Upper lobe of right lung (tissue), 1 donor: ENCODE measurements at regions not wholly inside any gene's neighbourhood (a gene's known extent, or its start where the extent isn't known, plus 50 kb on each side); places are given as distances from the start of the nearest gene placed in this dataset.
"Not testable (repeated sequence)": the region's sequence is repeated elsewhere in the genome, so short reads cannot be mapped to it uniquely, and the experiment has no call there.

Source experiments
- ATAC-seq: fragments of 200-7000 bp; cut with Tn5 transposase; one replicate; pipeline ENCODE4 v1.9.1; 2020; ENCODE audit warnings: mild to moderate bottlenecking, moderate library complexity
- DNase-seq: peaks from one replicate; pipeline ENCODE4 v3.0.0-alpha.2; 2020
- H3K27ac ChIP-seq: fragments of 200-600 bp; one replicate; pipeline ENCODE4 v1.8.0; 2022
- H3K27me3 ChIP-seq: fragments of 200-600 bp; one replicate; pipeline ENCODE4 v1.8.0; 2022; ENCODE audit warnings: mild to moderate bottlenecking
- H3K36me3 ChIP-seq: fragments of 200-600 bp; one replicate; pipeline ENCODE4 v1.8.0; 2022
- H3K4me1 ChIP-seq: fragments of 200-600 bp; one replicate; pipeline ENCODE4 v1.8.0; 2022
- H3K4me3 ChIP-seq: fragments of 200-600 bp; one replicate; pipeline ENCODE4 v1.8.0; 2022; ENCODE audit warnings: mild to moderate bottlenecking
- H3K9me3 ChIP-seq: fragments of 200-600 bp; one replicate; pipeline ENCODE4 v1.8.0; 2022
- intact Hi-C: fragments of 100-400 bp; cut with DNase I; formaldehyde crosslinking; loops from one replicate; pipeline ENCODE4 v1.11.0; 2022
- TF ChIP-seq, protein P1 (sequence below): fragments of 200-600 bp; IDR thresholded peaks from one replicate; pipeline ENCODE4 v1.8.0; 2022; ENCODE audit warnings: antibody characterized with exemption
- donor health status: DM: no; HTN: yes; CAD: no; lungs with severe emphysema.

DNA sequence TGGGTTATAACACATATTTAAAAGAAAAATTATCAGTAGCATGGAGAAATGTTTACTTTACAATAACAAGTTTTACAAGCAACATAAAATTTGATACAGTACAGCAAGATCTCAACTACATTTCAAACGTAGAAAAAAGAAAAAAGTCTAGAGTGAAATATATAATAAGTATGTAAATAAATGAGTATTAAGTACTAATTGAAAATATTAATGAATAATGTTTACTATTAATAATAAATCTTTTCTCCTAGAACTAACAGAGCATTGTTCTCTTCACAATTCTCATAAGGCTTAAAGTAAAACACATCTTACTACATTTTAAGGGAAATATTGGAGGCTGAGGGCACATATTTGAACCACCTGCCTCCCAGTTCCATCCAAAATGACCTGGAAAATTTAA, 72.1 kb downstream of the TMEM212 start:
- H3K4me3 ChIP-seq = no peak overlapping the region
- intact Hi-C loops = no loop called here

DNA sequence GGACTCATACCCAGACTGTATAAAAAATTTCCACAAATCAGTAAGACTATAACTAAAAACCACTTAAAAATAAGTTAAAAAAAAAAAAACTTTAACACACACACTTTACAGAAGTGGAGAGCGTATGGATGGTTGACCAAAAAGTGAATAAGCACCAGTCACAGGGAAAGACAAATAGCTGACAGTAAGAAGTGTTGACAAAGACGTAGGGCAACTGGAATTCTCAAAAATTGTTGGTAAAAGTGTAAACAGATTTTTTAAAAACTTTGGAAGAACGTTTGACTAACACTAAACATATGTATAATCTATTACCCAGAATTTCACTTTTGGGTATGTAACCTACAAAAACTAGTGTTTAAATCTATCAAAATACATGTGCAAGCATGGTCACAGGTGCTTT, 73.7 kb downstream of the TMEM212 start:
- no peak for ATAC-seq
- no peaks in the 10 kb centered on the region for H3K27me3 ChIP-seq
- no peaks in the 10 kb centered on the region for H3K9me3 ChIP-seq
- no peak overlapping the region for H3K4me3 ChIP-seq
- TF ChIP-seq, protein P1, sequence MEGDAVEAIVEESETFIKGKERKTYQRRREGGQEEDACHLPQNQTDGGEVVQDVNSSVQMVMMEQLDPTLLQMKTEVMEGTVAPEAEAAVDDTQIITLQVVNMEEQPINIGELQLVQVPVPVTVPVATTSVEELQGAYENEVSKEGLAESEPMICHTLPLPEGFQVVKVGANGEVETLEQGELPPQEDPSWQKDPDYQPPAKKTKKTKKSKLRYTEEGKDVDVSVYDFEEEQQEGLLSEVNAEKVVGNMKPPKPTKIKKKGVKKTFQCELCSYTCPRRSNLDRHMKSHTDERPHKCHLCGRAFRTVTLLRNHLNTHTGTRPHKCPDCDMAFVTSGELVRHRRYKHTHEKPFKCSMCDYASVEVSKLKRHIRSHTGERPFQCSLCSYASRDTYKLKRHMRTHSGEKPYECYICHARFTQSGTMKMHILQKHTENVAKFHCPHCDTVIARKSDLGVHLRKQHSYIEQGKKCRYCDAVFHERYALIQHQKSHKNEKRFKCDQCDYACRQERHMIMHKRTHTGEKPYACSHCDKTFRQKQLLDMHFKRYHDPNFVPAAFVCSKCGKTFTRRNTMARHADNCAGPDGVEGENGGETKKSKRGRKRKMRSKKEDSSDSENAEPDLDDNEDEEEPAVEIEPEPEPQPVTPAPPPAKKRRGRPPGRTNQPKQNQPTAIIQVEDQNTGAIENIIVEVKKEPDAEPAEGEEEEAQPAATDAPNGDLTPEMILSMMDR = no peak
- DNase-seq = no peak
- no peaks in the 10 kb centered on the region for H3K36me3 ChIP-seq
- intact Hi-C loops = no loop called here
- H3K27ac ChIP-seq = no peak overlapping the region
- H3K4me1 ChIP-seq = no peaks in the 10 kb centered on the region

More for the DNA sequence above, 72.1 kb downstream of the TMEM212 start:
- no peaks in the 10 kb centered on the region for H3K9me3 ChIP-seq
- ATAC-seq (no peak), DNase-seq (no peak)
- TF ChIP-seq, protein P1 = no peak
- H3K27ac ChIP-seq = no peak overlapping the region
- no peaks in the 10 kb centered on the region for H3K36me3 ChIP-seq
- H3K27me3 ChIP-seq = no peaks in the 10 kb centered on the region
- no peaks in the 10 kb centered on the region for H3K4me1 ChIP-seq

DNA sequence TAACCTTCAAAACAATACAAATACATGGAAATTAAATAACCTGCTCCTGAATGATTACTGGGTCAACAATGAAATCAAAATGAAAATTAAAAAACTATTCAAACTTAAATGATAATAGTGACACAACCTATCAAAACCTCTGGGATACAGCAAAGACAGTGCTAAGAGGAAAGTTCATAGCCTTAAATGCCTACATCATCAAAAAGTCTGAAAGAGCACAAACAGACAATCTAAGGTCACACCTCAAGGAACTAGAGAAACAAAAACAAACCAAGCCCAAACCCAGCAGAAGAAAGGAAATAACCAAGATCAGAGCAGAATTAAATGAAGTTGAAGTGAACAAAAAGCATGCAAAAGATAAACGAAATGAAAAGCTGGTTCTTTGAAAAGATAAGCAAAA, 79.5 kb downstream of the TMEM212 start:
- DNase-seq, H3K36me3 ChIP-seq, intact Hi-C loops, ATAC-seq, H3K4me1 ChIP-seq, H3K27ac ChIP-seq, H3K4me3 ChIP-seq, H3K27me3 ChIP-seq: not testable (repeated sequence)
- H3K9me3 ChIP-seq = peaks cover 11% of the 10 kb centered on the region

DNA sequence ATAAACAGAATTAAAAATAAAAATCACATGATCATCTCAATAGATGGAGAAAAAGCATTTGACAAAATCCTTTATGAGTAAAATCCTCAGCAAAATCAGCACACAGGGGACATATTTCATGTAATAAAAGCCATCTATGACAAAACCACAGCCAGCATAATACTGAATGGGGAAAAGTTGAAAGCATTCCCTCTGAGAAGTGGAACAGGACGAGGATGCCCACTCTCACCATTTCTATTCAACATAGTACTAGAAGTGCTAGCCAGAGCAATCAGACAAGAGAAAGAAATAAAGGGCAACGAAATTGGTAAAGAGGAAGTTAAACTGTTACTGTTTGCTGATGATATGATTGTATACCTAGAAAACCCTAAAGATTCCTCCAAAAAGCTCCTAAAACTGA, 80.5 kb downstream of the TMEM212 start:
- intact Hi-C loops, H3K36me3 ChIP-seq, H3K27ac ChIP-seq, DNase-seq, H3K4me1 ChIP-seq, ATAC-seq, H3K27me3 ChIP-seq, H3K4me3 ChIP-seq: not testable (repeated sequence)
- peaks cover 11% of the 10 kb centered on the region for H3K9me3 ChIP-seq

DNA sequence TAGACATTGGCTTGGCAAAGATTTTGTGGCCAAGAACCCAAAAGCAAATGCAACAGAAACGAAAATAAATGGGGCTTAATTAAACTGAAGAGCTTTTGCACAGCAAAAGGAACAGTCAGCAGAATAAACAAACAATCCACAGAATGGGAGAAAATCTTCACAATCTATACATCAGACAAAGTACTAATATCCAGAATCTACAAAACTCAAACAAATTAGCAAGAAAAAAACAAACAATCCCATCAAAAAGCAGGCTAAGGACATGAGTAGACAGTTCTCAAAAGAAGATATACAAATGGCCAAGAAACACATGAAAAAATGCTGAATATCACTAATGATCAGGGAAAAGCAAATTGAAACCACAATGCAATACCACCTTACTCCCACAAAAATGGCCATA, 81.7 kb downstream of the TMEM212 start:
- H3K4me3 ChIP-seq, intact Hi-C loops, ATAC-seq, H3K27ac ChIP-seq, H3K36me3 ChIP-seq, H3K27me3 ChIP-seq, DNase-seq, H3K4me1 ChIP-seq: not testable (repeated sequence)
- H3K9me3 ChIP-seq = peaks cover 11% of the 10 kb centered on the region

DNA sequence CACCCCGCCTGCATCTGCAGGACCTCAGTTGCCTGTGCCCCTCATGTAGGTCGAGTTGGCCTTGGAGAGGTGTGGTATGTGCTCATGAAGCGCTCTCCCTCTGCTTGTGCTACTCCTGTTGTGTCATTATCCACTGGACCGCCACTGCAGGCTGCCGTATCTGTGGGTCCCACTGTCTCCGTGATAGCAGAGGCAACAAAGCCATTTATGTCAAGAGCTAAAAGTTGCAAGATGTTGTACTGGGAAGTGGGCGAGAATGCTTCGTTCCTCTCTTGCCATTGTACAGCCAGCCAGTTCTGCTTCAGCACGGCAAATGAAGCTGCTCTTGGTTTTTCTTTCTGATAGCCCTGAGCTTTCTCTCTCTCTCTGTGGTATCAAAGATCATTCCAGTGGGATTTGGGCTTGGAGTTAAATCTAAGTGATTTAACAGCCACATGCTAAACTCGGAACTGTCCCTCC, 89.0 kb downstream of the TMEM212 start:
- DNase-seq (no peak), ATAC-seq (peak; percentile 55)
- Histone ChIP-seq H3K36me3 (no peaks in the 10 kb centered on the region), H3K4me3 (no peak overlapping the region), H3K27ac (no peak overlapping the region), H3K27me3 (no peaks in the 10 kb centered on the region), H3K4me1 (no peaks in the 10 kb centered on the region), H3K9me3 (no peaks in the 10 kb centered on the region)
- TF ChIP-seq, protein P1 = no peak
- intact Hi-C loops = no loop called here

DNA sequence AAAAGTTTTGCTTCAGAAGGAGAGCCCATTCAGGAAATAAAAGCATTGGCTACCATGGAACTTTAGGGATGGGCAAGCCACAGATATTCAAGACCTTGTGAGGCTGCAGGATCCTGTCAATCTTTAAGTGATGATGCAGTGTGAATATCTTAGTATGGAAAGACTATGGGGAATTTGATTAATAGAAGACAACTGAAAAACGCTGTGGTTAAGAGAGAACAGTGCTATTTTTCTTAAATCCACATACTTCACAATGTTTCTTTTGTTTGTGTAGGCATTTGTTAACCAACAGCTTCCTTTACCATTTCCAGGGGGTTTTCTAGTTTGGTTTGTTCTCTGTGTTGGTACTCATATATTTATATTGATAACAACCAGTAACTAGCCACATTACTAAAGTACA, 90.3 kb downstream of the TMEM212 start:
- intact Hi-C loops = no loop called here
- no peak overlapping the region for H3K4me3 ChIP-seq
- H3K27me3 ChIP-seq = no peaks in the 10 kb centered on the region
- no peak overlapping the region for H3K27ac ChIP-seq
- ATAC-seq (no peak), DNase-seq (no peak)
- H3K4me1 ChIP-seq = no peaks in the 10 kb centered on the region
- no peaks in the 10 kb centered on the region for H3K9me3 ChIP-seq
- TF ChIP-seq, protein P1 = no peak
- no peaks in the 10 kb centered on the region for H3K36me3 ChIP-seq
